Hepatocyte (in vitro differentiated cells): ENCODE measurements at regions not wholly inside any gene's neighbourhood (a gene's known extent, or its start where the extent isn't known, plus 50 kb on each side); places are given as distances from the start of the nearest gene placed in this dataset.

Source experiments
- DNase-seq: peaks from one replicate; pipeline ENCODE4 v3.0.0-alpha.2; 2016; ENCODE audit warnings: low spot score
- H2AFZ ChIP-seq: fragments of 200-600 bp; sonication (generic); 2 replicates; pipeline ENCODE4 v1.6.0; 2016; ENCODE audit warnings: antibody characterized with exemption, mild to moderate bottlenecking
- H3K27ac ChIP-seq: fragments of 200-600 bp; sonication (generic); 2 replicates; pipeline ENCODE4 v1.5.1; 2016; ENCODE audit warnings: mild to moderate bottlenecking
- H3K27me3 ChIP-seq: fragments of 200-600 bp; sonication (generic); 2 replicates; pipeline ENCODE4 v1.6.1; 2016
- H3K36me3 ChIP-seq: fragments of 200-600 bp; sonication (generic); replicated peaks from 2 replicates; pipeline ENCODE4 v1.5.1; 2016; ENCODE audit warnings: low read depth; ENCODE audit not compliant: insufficient read depth
- H3K4me1 ChIP-seq: fragments of 200-600 bp; sonication (generic); 2 replicates; pipeline ENCODE4 v1.5.1; 2016; ENCODE audit warnings: mild to moderate bottlenecking, moderate library complexity; ENCODE audit not compliant: insufficient read depth
- H3K4me2 ChIP-seq: fragments of 200-600 bp; sonication (generic); 2 replicates; pipeline ENCODE4 v1.6.0; 2016
- H3K4me3 ChIP-seq: fragments of 200-600 bp; sonication (generic); 2 replicates; pipeline ENCODE4 v1.5.1; 2016; ENCODE audit warnings: mild to moderate bottlenecking
- H3K79me2 ChIP-seq: fragments of 200-600 bp; sonication (generic); 2 replicates; pipeline ENCODE4 v1.6.0; 2017; ENCODE audit warnings: mild to moderate bottlenecking
- H3K9me2 ChIP-seq: fragments of 200-600 bp; sonication (generic); replicated peaks from 2 replicates; pipeline ENCODE4 v1.6.0; 2017; ENCODE audit warnings: mild to moderate bottlenecking; ENCODE audit not compliant: insufficient read depth
- H3K9me3 ChIP-seq: fragments of 200-600 bp; sonication (generic); 2 replicates; pipeline ENCODE4 v1.5.1; 2016; ENCODE audit warnings: low read depth, mild to moderate bottlenecking
- H4K20me1 ChIP-seq: fragments of 200-600 bp; sonication (generic); 2 replicates; pipeline ENCODE4 v1.6.0; 2016; ENCODE audit warnings: mild to moderate bottlenecking; ENCODE audit not compliant: insufficient read depth, poor library complexity, severe bottlenecking
- CTCF ChIP-seq: fragments of 200-600 bp; sonication (generic); IDR thresholded peaks from 2 replicates; pipeline ENCODE4 v1.5.1; 2016; ENCODE audit warnings: antibody characterized with exemption, mild to moderate bottlenecking; ENCODE audit not compliant: poor library complexity
- EZH2 ChIP-seq: fragments of 200-600 bp; sonication (generic); IDR thresholded peaks from 2 replicates; pipeline ENCODE4 v1.6.1; 2016; ENCODE audit warnings: antibody characterized with exemption, mild to moderate bottlenecking, borderline replicate concordance
- EZH2phosphoT487 ChIP-seq: fragments of 200-600 bp; sonication (generic); IDR thresholded peaks from one replicate; pipeline ENCODE4 v1.6.1; 2018; ENCODE audit warnings: antibody characterized with exemption, mild to moderate bottlenecking, low read depth, moderate library complexity; ENCODE audit not compliant: unreplicated experiment, severe bottlenecking
- WGBS: methylation state at CpG from one replicate; pipeline ENCODE4 v1.1.6; 2016; ENCODE audit warnings: low lambda C conversion rate; ENCODE audit errors: missing lambda C conversion rate; 5-methylcytosine and 5-hydroxymethylcytosine counted together

- TF ChIP-seq EZH2 (no peak), CTCF (no peak)
- H3K36me3 ChIP-seq = no peaks in the 10 kb centered on the region
- no peaks in the 10 kb centered on the region for H3K79me2 ChIP-seq
- H2AFZ ChIP-seq = no peak overlapping the region
- H3K27me3 ChIP-seq = no peaks in the 10 kb centered on the region
- WGBS = 82% methylated on average over 7 of the region's 7 CpGs
- no peak for DNase-seq
- H3K4me1 ChIP-seq = peaks cover 9% of the 10 kb centered on the region
- H3K9me2 ChIP-seq = no peaks in the 10 kb centered on the region
- H4K20me1 ChIP-seq = no peaks in the 10 kb centered on the region
- peak overlapping the region; percentile 21 for H3K27ac ChIP-seq
- H3K4me3 ChIP-seq = no peak overlapping the region
- no peaks in the 10 kb centered on the region for H3K9me3 ChIP-seq
- H3K4me2 ChIP-seq = no peak overlapping the region
These were observed 182.3 kb downstream of the THBS2 start for GRCh38 chr6:169071394-169071793.

GRCh38 chr6:169070506-169071176, 183.0 kb downstream of the THBS2 start:
- H4K20me1 ChIP-seq = no peaks in the 10 kb centered on the region
- TF ChIP-seq EZH2phosphoT487 (no peak), CTCF (no peak), EZH2 (no peak)
- H3K27ac ChIP-seq = peak overlapping the region; percentile 32
- 67% methylated on average over 14 of the region's 14 CpGs for WGBS
- H3K36me3 ChIP-seq = no peaks in the 10 kb centered on the region
- H3K4me2 ChIP-seq = no peak overlapping the region
- peak; percentile 80 for DNase-seq
- H3K27me3 ChIP-seq = no peaks in the 10 kb centered on the region
- no peak overlapping the region for H2AFZ ChIP-seq
- no peaks in the 10 kb centered on the region for H3K9me3 ChIP-seq
- H3K4me1 ChIP-seq = peaks cover 9% of the 10 kb centered on the region
- H3K4me3 ChIP-seq = no peak overlapping the region
- H3K79me2 ChIP-seq = no peaks in the 10 kb centered on the region
- no peaks in the 10 kb centered on the region for H3K9me2 ChIP-seq

- H4K20me1 ChIP-seq = no peaks in the 10 kb centered on the region
- no peak overlapping the region for H2AFZ ChIP-seq
- 94% methylated on average over 7 of the region's 7 CpGs for WGBS
These were observed 184.3 kb downstream of the THBS2 start for GRCh38 chr6:169069356-169069755.

More at GRCh38 chr6:169069356-169069755, 184.3 kb downstream of the THBS2 start:
- no peak for DNase-seq
- Histone ChIP-seq H3K4me3 (no peak overlapping the region), H3K9me2 (no peaks in the 10 kb centered on the region), H3K27me3 (no peaks in the 10 kb centered on the region), H3K4me1 (peaks cover 4% of the 10 kb centered on the region), H3K4me2 (no peak overlapping the region), H3K36me3 (no peaks in the 10 kb centered on the region), H3K79me2 (no peaks in the 10 kb centered on the region), H3K27ac (no peak overlapping the region), H3K9me3 (no peaks in the 10 kb centered on the region)
- no peak for TF ChIP-seq EZH2
- no peak for TF ChIP-seq CTCF
- no peak for TF ChIP-seq EZH2phosphoT487
